Amniotic epithelial cell (primary cell): ENCODE measurements at regions not wholly inside any gene's neighbourhood (a gene's known extent, or its start where the extent isn't known, plus 50 kb on each side); places are given as distances from the start of the nearest gene placed in this dataset.
A peak's percentile ranks its signal among the peaks of the same experiment; 100 is the strongest.

Experiments
- DNase-seq: peaks from one replicate; pipeline ENCODE4 v3.0.0-alpha.2; 2010; ENCODE audit warnings: low read depth

DNA sequence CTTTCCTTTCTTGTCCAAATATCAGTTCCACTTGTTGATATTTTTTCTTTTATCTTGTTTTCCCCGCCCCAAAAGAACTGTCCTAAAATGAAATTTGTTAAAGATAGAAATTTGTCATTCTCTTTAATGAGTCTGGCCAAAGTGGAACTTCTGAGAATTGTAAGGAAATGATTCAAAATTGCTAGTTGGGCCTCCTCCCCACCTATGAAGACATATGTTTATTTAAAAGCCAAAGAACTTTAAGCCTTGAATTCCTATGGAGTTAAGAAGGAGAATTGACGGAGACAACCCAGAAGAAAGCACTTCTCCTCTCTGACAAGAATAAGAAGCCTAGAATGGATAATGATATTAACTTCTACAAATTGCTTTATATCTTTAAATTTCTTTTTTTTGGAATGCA is 59.1 kb upstream of the ALDH1A1 start:
- DNase-seq: no peak

DNA sequence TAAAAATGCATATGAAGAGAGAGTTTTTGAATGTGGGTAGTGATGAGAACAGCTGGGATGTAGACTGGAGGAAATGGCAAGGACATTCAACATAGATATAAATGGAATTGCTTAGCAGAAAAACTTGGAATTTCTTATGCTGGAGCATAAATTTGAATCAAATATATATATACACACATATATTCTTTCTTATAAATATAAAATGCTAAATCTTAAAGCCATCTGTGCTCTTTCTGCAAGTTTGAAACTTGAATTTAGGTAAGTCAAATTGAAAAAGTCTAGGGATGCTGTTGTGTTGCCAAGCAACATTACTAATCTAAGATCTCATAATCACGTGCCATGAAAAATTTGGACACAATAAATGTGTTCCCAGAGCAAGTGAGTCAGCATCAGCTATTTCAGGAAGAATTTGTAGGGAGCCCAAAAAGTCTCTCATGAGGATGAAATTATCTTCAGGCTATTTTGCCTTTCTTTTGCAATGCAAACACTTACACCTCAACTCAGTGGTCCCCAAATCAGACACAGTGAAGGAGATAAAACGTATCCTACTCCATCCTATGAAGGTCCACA is 58.4 kb upstream of the ALDH1A1 start:
- peak; percentile 7 for DNase-seq

DNA sequence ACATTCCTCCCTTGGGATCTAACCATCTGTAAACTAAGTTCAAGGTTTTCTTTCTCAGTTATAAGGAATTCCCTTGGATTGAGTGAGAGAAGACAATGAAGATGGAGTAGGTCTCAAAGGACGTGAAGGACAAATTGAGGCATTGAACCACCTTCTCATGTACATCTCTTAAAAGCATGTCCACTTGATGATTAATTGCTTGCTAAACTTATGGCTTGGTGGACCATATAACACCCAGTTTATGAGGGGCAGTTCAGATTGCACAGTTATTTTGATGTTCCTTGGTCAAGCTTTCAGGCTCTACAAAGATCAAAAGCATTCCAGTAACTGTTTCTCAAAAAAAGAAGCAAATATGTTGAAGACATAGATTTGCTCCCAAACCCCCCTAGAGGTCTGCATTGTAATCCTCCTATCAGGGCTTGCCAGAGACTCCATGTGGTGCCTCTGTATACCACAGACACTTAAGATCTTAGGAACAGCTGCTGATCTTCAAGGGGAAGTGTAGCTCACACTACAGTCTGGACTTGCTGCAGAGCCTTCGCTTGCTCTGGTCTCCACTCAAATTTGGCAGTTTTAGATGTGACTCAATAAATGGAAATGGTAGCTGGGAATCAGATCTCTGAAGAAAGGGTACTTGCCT is 56.9 kb upstream of the ALDH1A1 start:
- DNase-seq: no peak

DNA sequence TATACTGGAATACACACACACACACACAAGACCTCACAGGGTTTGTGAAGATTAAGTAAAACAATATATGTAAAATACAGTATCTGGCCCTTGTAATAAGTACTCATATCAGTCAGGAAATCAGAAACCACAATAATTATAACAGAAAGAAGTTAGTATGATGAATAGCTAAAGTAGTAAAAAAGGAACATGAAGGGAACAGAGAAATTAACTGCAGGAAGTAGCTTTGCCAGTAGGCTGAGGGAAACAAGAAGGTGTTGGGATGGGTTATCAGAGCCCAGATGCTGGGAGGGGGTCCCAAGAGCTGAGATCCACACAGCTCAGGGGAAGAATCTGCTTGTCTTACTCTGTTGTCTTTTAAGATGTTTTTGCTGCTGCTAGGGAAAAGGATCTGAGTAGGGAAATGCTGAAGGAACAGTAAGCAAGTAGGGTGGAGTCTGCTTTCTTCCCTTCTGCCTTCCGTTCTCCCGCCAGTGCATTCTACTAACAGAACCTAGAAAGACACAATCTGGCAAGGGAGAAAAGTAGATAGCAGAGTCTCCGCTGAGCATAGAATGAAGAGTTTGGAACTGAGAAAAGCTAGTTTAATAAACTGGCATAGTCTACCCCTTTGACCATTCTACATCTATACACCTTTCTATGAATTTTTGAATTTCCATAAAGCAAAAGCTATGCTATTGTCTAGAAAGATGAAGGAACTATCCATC is 55.3 kb upstream of the ALDH1A1 start:
- no peak for DNase-seq

DNA sequence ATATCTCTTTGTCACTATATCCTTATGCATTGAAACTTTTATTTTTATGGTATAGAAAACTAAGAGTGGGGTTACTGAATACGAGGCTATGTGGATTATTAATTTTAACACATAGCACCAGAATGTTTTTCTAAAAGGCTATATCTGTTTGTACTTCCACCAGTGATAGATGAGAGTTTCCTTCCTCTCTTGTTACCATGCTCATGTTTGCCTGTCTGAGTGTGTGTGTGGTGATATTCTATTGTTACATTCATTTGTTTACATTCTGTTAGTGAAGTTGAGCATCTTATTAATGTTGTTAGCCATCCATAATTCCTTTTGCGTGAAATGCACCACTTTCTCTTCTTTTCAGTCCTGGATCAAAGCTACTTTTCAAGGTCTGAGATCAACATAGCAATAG is 54.1 kb upstream of the ALDH1A1 start:
- no peak for DNase-seq
